SK-N-SH (cell line): ENCODE measurements at regions not wholly inside any gene's neighbourhood (a gene's known extent, or its start where the extent isn't known, plus 50 kb on each side); places are given as distances from the start of the nearest gene placed in this dataset.

ENCODE experiments used
- CTCF ChIA-PET: fragments of 300-600, 350-600 bp; formaldehyde crosslinking; extraction: SDS; loops from one replicate; lab custom pipeline; 2021; lab: Yijun Ruan, JAX
- POLR2A ChIA-PET: fragments of 350-600 bp; sonication (Branson Sonifier 250); formaldehyde crosslinking; extraction: SDS; loops from one replicate; lab custom pipeline; 2020; ENCODE audit warnings: antibody characterized with exemption, inconsistent platforms; lab: Yijun Ruan, JAX
- DNase-seq: peaks from one replicate; pipeline ENCODE4 v3.0.0; 2012
- H2AFZ ChIP-seq: fragments of 200-600 bp; sonication (generic); 2 replicates; pipeline ENCODE4 v1.8.1; 2016; ENCODE audit warnings: antibody characterized with exemption, mild to moderate bottlenecking, low read depth
- H3F3A ChIP-seq: fragments of 200-600 bp; sonication (generic); replicated peaks from 2 replicates; pipeline ENCODE3; 2016; ENCODE audit warnings: antibody characterized with exemption, mild to moderate bottlenecking; ENCODE audit not compliant: insufficient read depth
- H3K27ac ChIP-seq, 2 experiments: fragments of 200-500 bp in 1 of 2; fragments of 200-600 bp in 1 of 2; sonication (Bioruptor generic) in 1 of 2; sonication (generic), shearing (Covaris generic) in 1 of 2; 2 replicates each; pipeline versions ENCODE4 v1.5.1 to v1.6.1; 2014 to 2016; ENCODE audit warnings: low read depth in 2 of 2, inconsistent platforms in 1 of 2, low read length in 1 of 2, mild to moderate bottlenecking in 1 of 2, mixed read lengths in 1 of 2
- H3K27me3 ChIP-seq: fragments of 200-600 bp; sonication (generic), shearing (Covaris generic); 2 replicates; pipeline ENCODE4 v1.6.1; 2016; ENCODE audit warnings: mixed run types; ENCODE audit not compliant: insufficient read depth
- H3K36me3 ChIP-seq, 2 experiments: fragments of 200-500 bp in 1 of 2; fragments of 200-600 bp in 1 of 2; sonication (Bioruptor generic) in 1 of 2; sonication (generic) in 1 of 2; replicated peaks in 1 of 2; 2 replicates each; pipeline versions ENCODE3 to v1.5.1; 2014 to 2016; ENCODE audit warnings: low read length in 1 of 2, mild to moderate bottlenecking in 1 of 2; ENCODE audit not compliant: insufficient read depth in 2 of 2, control insufficient read depth in 1 of 2
- H3K4me1 ChIP-seq, 2 experiments: fragments of 200-500 bp in 1 of 2; fragments of 200-600 bp in 1 of 2; sonication (Bioruptor generic) in 1 of 2; sonication (generic), shearing (Covaris generic) in 1 of 2; 2 replicates each; pipeline versions ENCODE4 v1.5.1 to v1.6.1; 2014 to 2016; ENCODE audit warnings: low read depth in 1 of 2, low read length in 1 of 2, mixed run types in 1 of 2; ENCODE audit not compliant: insufficient read depth in 2 of 2, control insufficient read depth in 1 of 2
- H3K4me2 ChIP-seq: fragments of 200-600 bp; sonication (generic), shearing (Covaris generic); 2 replicates; pipeline ENCODE4 v1.6.1; 2017; ENCODE audit warnings: mixed run types
- H3K4me3 ChIP-seq, 2 experiments: fragments of 200-500 bp in 1 of 2; fragments of 200-600 bp in 1 of 2; sonication (Bioruptor generic) in 1 of 2; sonication (generic), shearing (Covaris generic) in 1 of 2; 2 replicates each; pipeline versions ENCODE4 v1.5.1 to v1.8.1; 2014 to 2016; ENCODE audit warnings: low read depth in 2 of 2, inconsistent platforms in 1 of 2, low read length in 1 of 2, mild to moderate bottlenecking in 1 of 2, mixed read lengths in 1 of 2, moderate library complexity in 1 of 2
- H3K79me2 ChIP-seq: fragments of 200-600 bp; sonication (generic); 2 replicates; pipeline ENCODE4 v1.8.1; 2017; ENCODE audit warnings: mild to moderate bottlenecking; ENCODE audit not compliant: insufficient read depth
- H3K9ac ChIP-seq: fragments of 200-600 bp; sonication (generic); 2 replicates; pipeline ENCODE4 v1.6.1; 2017; ENCODE audit warnings: mixed run types
- H3K9me2 ChIP-seq: fragments of 200-600 bp; sonication (generic); 2 replicates; pipeline ENCODE4 v1.6.1; 2017; ENCODE audit warnings: mixed run types
- H3K9me3 ChIP-seq: fragments of 200-600 bp; sonication (generic); 2 replicates; pipeline ENCODE4 v1.6.1; 2017; ENCODE audit warnings: mixed run types, mild to moderate bottlenecking, moderate library complexity
- H4K20me1 ChIP-seq: fragments of 200-600 bp; sonication (generic); 2 replicates; pipeline ENCODE4 v1.6.1; 2017; ENCODE audit warnings: mild to moderate bottlenecking, mixed run types; ENCODE audit not compliant: insufficient read depth
- EP300 ChIP-seq, 2 experiments: IDR thresholded peaks; 2 replicates each; pipeline versions ENCODE4 v1.4.0 to v1.6.1; 2012; ENCODE audit warnings: borderline replicate concordance in 1 of 2, low read depth in 1 of 2, low read length in 1 of 2
- FOSL2 ChIP-seq: IDR thresholded peaks from 2 replicates; pipeline ENCODE4 v1.4.0; 2012; ENCODE audit warnings: low read depth, mild to moderate bottlenecking, moderate library complexity, borderline replicate concordance
- NRF1 ChIP-seq: IDR thresholded peaks from 2 replicates; pipeline ENCODE4 v1.6.1; 2012; ENCODE audit warnings: low read depth, mild to moderate bottlenecking, low read length
- RFX5 ChIP-seq: IDR thresholded peaks from 2 replicates; pipeline ENCODE4 v1.6.1; 2012; ENCODE audit warnings: mild to moderate bottlenecking, improper control_type of control experiment, low read length
- SIN3A ChIP-seq: IDR thresholded peaks from 2 replicates; pipeline ENCODE4 v1.6.1; 2012; ENCODE audit warnings: low read depth, mild to moderate bottlenecking, low read length, moderate library complexity, borderline replicate concordance
- TCF12 ChIP-seq: IDR thresholded peaks from 2 replicates; pipeline ENCODE4 v1.4.0; 2012
- YY1 ChIP-seq: IDR thresholded peaks from 2 replicates; pipeline ENCODE4 v1.4.0; 2012; ENCODE audit warnings: low read depth, mild to moderate bottlenecking
- WGBS: methylation state at CpG from one replicate; pipeline ENCODE4 v1.1.6; 2017; ENCODE audit warnings: low lambda C conversion rate; 5-methylcytosine and 5-hydroxymethylcytosine counted together
- TF ChIP-seq, protein P1 (sequence below): IDR thresholded peaks from 2 replicates; pipeline ENCODE4 v1.4.0; 2012; ENCODE audit warnings: low read depth
- TF ChIP-seq, protein P2 (sequence below): IDR thresholded peaks from 2 replicates; pipeline ENCODE4; 2012
- TF ChIP-seq, protein P3 (sequence below): IDR thresholded peaks from 2 replicates; pipeline ENCODE4 v1.6.1; 2012; ENCODE audit warnings: mild to moderate bottlenecking, low read depth, low read length, moderate library complexity
- TF ChIP-seq, protein P4 (sequence below): IDR thresholded peaks from 2 replicates; pipeline ENCODE4 v1.4.0; 2012; ENCODE audit warnings: low read depth, borderline replicate concordance
- TF ChIP-seq, protein P5 (sequence below): fragments of 150-350 bp; IDR thresholded peaks from 2 replicates; pipeline ENCODE4 v1.6.1; 2017; ENCODE audit warnings: antibody characterized with exemption, low read length, low read depth, borderline replicate concordance

DNA sequence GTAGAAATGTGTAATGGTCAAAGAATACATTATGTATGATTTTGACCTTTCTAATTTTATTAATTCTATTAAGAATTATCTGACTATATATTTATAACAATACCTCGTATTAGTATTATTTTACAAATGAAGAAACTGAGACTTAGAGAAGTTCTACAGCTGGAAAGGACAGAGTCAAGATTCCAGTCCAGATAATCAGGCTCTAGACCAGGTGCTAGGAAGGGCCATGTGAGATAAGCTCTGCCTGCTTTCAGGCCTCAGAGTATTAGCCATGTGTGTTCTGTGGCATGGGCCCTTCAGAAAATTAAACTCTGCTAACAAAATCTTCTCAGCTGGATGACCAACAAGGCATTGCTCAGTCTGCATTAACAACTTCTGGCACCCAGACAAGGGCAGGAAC is 87.5 kb downstream of the CD200R1L start:
- CTCF ChIA-PET, result interaction anchor here (0.9 to 1.4 kb wide), 3 partner anchors 13 to 220 kb away, joined by 3 to 8 read pairs (median 4); no protein-coding TSS in a partner anchor
- no peaks in the 10 kb centered on the region for H3K79me2 ChIP-seq

More for the DNA sequence above, 87.5 kb downstream of the CD200R1L start:
- POLR2A ChIA-PET, result no interaction called here
- H2AFZ ChIP-seq, result no peak overlapping the region
- peaks cover 10% of the 10 kb centered on the region for H3F3A ChIP-seq
- no peaks in the 10 kb centered on the region for H3K9me2 ChIP-seq
- 76% methylated on average over 1 of the region's 1 CpG for WGBS
- H3K9ac ChIP-seq, result no peak overlapping the region
- H3K27me3 ChIP-seq, result no peaks in the 10 kb centered on the region
- peaks cover 4 to 14% of the 10 kb centered on the region in 2 experiments; a peak in 2 of 4 replicates for H3K4me1 ChIP-seq
- no peaks in the 10 kb centered on the region for H3K9me3 ChIP-seq
- no peaks in the 10 kb centered on the region for H3K36me3 ChIP-seq
- no peak overlapping the region for H3K4me2 ChIP-seq
- H3K4me3 ChIP-seq, result no peak overlapping the region
- no peaks in the 10 kb centered on the region for H4K20me1 ChIP-seq
- no peak overlapping the region for H3K27ac ChIP-seq
- no peak for DNase-seq
- TF ChIP-seq, protein P1, sequence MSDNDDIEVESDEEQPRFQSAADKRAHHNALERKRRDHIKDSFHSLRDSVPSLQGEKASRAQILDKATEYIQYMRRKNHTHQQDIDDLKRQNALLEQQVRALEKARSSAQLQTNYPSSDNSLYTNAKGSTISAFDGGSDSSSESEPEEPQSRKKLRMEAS, result no peak
- TF ChIP-seq TCF12 (no peak), RFX5 (no peak), FOSL2 (no peak), NRF1 (no peak), YY1 (no peak), EP300 (IDR thresholded peaks at IDR 0.05; ENCODE audit: borderline replicate concordance in 1 of 2, low read depth in 1 of 2, low read length in 1 of 2) (no peak), SIN3A (no peak)
- TF ChIP-seq, protein P2, sequence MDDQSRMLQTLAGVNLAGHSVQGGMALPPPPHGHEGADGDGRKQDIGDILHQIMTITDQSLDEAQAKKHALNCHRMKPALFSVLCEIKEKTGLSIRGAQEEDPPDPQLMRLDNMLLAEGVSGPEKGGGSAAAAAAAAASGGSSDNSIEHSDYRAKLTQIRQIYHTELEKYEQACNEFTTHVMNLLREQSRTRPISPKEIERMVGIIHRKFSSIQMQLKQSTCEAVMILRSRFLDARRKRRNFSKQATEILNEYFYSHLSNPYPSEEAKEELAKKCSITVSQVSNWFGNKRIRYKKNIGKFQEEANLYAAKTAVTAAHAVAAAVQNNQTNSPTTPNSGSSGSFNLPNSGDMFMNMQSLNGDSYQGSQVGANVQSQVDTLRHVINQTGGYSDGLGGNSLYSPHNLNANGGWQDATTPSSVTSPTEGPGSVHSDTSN, result no peak
- TF ChIP-seq, protein P3, sequence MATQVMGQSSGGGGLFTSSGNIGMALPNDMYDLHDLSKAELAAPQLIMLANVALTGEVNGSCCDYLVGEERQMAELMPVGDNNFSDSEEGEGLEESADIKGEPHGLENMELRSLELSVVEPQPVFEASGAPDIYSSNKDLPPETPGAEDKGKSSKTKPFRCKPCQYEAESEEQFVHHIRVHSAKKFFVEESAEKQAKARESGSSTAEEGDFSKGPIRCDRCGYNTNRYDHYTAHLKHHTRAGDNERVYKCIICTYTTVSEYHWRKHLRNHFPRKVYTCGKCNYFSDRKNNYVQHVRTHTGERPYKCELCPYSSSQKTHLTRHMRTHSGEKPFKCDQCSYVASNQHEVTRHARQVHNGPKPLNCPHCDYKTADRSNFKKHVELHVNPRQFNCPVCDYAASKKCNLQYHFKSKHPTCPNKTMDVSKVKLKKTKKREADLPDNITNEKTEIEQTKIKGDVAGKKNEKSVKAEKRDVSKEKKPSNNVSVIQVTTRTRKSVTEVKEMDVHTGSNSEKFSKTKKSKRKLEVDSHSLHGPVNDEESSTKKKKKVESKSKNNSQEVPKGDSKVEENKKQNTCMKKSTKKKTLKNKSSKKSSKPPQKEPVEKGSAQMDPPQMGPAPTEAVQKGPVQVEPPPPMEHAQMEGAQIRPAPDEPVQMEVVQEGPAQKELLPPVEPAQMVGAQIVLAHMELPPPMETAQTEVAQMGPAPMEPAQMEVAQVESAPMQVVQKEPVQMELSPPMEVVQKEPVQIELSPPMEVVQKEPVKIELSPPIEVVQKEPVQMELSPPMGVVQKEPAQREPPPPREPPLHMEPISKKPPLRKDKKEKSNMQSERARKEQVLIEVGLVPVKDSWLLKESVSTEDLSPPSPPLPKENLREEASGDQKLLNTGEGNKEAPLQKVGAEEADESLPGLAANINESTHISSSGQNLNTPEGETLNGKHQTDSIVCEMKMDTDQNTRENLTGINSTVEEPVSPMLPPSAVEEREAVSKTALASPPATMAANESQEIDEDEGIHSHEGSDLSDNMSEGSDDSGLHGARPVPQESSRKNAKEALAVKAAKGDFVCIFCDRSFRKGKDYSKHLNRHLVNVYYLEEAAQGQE, result no peak
- TF ChIP-seq, protein P4, sequence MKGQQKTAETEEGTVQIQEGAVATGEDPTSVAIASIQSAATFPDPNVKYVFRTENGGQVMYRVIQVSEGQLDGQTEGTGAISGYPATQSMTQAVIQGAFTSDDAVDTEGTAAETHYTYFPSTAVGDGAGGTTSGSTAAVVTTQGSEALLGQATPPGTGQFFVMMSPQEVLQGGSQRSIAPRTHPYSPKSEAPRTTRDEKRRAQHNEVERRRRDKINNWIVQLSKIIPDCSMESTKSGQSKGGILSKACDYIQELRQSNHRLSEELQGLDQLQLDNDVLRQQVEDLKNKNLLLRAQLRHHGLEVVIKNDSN, result no peak
- TF ChIP-seq, protein P5, sequence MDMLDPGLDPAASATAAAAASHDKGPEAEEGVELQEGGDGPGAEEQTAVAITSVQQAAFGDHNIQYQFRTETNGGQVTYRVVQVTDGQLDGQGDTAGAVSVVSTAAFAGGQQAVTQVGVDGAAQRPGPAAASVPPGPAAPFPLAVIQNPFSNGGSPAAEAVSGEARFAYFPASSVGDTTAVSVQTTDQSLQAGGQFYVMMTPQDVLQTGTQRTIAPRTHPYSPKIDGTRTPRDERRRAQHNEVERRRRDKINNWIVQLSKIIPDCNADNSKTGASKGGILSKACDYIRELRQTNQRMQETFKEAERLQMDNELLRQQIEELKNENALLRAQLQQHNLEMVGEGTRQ, result no peak
- TF ChIP-seq, all 33 proteins: peak for 0
